OCI-LY3 (cell line): ENCODE measurements at regions not wholly inside any gene's neighbourhood (a gene's known extent, or its start where the extent isn't known, plus 50 kb on each side); places are given as distances from the start of the nearest gene placed in this dataset.

Experiments used
- EZH2phosphoT487 ChIP-seq: fragments of 200-600 bp; shearing (Covaris generic); IDR thresholded peaks from 2 replicates; pipeline ENCODE4 v1.6.1; 2018; ENCODE audit warnings: antibody characterized with exemption, mixed run types, low read depth
- TF ChIP-seq, protein P1 (sequence below): fragments of 200-600, 300-600 bp; sonication (generic); IDR thresholded peaks from 2 replicates; pipeline ENCODE4 v1.5.1; 2014; ENCODE audit warnings: antibody characterized with exemption, low read length, low read depth

DNA sequence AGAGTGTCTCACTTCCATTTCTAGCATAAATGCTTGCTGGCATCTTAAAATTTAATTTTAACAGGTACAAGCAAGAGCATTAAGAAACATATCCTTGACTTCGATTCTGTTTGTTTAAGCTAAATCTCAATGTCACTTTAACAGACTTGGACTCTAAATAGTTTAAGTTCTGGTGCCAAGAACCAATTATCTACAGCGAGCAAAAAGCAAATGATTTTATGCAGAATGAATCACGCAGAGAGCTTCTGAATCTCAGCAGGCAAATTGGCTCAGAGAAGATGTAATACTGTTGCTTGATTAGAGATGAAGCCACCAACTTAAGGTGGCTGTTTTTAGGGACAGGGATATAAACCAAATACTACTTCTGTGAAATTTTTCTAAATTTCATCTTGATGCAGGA lies 117.0 kb upstream of the PLD5 start:
- TF ChIP-seq, protein P1, sequence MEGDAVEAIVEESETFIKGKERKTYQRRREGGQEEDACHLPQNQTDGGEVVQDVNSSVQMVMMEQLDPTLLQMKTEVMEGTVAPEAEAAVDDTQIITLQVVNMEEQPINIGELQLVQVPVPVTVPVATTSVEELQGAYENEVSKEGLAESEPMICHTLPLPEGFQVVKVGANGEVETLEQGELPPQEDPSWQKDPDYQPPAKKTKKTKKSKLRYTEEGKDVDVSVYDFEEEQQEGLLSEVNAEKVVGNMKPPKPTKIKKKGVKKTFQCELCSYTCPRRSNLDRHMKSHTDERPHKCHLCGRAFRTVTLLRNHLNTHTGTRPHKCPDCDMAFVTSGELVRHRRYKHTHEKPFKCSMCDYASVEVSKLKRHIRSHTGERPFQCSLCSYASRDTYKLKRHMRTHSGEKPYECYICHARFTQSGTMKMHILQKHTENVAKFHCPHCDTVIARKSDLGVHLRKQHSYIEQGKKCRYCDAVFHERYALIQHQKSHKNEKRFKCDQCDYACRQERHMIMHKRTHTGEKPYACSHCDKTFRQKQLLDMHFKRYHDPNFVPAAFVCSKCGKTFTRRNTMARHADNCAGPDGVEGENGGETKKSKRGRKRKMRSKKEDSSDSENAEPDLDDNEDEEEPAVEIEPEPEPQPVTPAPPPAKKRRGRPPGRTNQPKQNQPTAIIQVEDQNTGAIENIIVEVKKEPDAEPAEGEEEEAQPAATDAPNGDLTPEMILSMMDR: no peak
- TF ChIP-seq EZH2phosphoT487: no peak
